ENCODE measurements at regions not wholly inside any gene's neighbourhood (a gene's known extent, or its start where the extent isn't known, plus 50 kb on each side); places are given as distances from the start of the nearest gene placed in this dataset.

DNA sequence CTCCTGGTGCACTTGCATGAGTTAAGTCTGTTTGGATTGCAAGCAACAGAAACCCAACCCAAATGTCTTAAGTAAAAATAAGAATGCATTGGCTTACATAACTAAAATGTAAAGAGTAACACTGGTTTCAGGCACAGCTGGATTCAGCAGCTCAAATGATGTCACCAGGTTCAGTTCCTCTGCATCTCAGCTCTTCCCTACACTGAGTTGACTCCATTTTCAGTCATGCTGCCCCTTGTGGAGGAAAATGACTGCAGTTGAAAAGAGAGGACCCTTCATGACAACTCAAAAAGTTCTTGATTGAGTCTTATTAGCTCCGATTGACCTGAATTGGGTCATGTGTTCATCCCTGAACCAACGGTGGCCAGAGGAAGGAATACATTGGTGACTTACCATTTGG is 138.5 kb upstream of the ABI3BP start:
- DNase-seq (ENCODE audit: low read depth, low spot score) (no peak), FAIRE-seq (no peak)
- intact Hi-C loops (cut with micrococcal nuclease), result no loop called here
- dilution Hi-C loops (cut with MboI; ENCODE audit: extremely low pct_ligation_motif_present, low sequenced_read_pairs), result no loop called here
- no peak overlapping the region for H3K9ac ChIP-seq (replicated peaks; ENCODE audit: extremely low read depth, insufficient read depth, low read length)
- H3K9me1 ChIP-seq (replicated peaks; ENCODE audit: control insufficient read depth, extremely low read depth, insufficient read depth, low read length), result no peaks in the 10 kb centered on the region
- H3K4me2 ChIP-seq (ENCODE audit: insufficient read depth, low read length), result no peak overlapping the region
- POLR2A ChIA-PET, result no interaction called here
- CTCF ChIA-PET, result no interaction called here
- H3K4me1 ChIP-seq (ENCODE audit: control insufficient read depth, extremely low read depth, insufficient read depth, low read length), result peaks cover 12% of the 10 kb centered on the region
- no peak overlapping the region for H3K27ac ChIP-seq (ENCODE audit: insufficient read depth, low read depth, low read length)
- H3K79me2 ChIP-seq (ENCODE audit: control insufficient read depth, insufficient read depth, low read length), result no peaks in the 10 kb centered on the region
- no peak for TF ChIP-seq FOS (IDR thresholded peaks at IDR 0.05; ENCODE audit: borderline replicate concordance, insufficient read depth, low read length)
- no peak for TF ChIP-seq GATA2 (IDR thresholded peaks at IDR 0.05; ENCODE audit: insufficient read depth, insufficient read length, low read depth, low read length)
- no peak for TF ChIP-seq MYC (IDR thresholded peaks at IDR 0.05; ENCODE audit: low read depth, low read length)
- TF ChIP-seq POLR2AphosphoS5 (IDR thresholded peaks at IDR 0.05; ENCODE audit: insufficient read depth, low read depth, low read length), result no peak
- no peak for TF ChIP-seq EZH2 (IDR thresholded peaks at IDR 0.05; ENCODE audit: borderline replicate concordance, low read depth, low read length, severe bottlenecking)
- TF ChIP-seq POLR2A (IDR thresholded peaks at IDR 0.05; ENCODE audit: low read depth, low read length), result no peak
- TF ChIP-seq, protein P1, sequence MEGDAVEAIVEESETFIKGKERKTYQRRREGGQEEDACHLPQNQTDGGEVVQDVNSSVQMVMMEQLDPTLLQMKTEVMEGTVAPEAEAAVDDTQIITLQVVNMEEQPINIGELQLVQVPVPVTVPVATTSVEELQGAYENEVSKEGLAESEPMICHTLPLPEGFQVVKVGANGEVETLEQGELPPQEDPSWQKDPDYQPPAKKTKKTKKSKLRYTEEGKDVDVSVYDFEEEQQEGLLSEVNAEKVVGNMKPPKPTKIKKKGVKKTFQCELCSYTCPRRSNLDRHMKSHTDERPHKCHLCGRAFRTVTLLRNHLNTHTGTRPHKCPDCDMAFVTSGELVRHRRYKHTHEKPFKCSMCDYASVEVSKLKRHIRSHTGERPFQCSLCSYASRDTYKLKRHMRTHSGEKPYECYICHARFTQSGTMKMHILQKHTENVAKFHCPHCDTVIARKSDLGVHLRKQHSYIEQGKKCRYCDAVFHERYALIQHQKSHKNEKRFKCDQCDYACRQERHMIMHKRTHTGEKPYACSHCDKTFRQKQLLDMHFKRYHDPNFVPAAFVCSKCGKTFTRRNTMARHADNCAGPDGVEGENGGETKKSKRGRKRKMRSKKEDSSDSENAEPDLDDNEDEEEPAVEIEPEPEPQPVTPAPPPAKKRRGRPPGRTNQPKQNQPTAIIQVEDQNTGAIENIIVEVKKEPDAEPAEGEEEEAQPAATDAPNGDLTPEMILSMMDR (IDR thresholded peaks at IDR 0.05; ENCODE audit: extremely low read depth in 1 of 2, insufficient read depth in 1 of 2, low read depth in 1 of 2, low read length in 2 of 2), result no peak
- TF ChIP-seq, protein P2, sequence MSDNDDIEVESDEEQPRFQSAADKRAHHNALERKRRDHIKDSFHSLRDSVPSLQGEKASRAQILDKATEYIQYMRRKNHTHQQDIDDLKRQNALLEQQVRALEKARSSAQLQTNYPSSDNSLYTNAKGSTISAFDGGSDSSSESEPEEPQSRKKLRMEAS (IDR thresholded peaks at IDR 0.05; ENCODE audit: insufficient read depth, insufficient read length), result no peak
- TF ChIP-seq JUN (IDR thresholded peaks at IDR 0.05; ENCODE audit: borderline replicate concordance, insufficient read depth, insufficient read length, low read depth), result no peak
- no peaks in the 10 kb centered on the region for H3K9me3 ChIP-seq (replicated peaks; ENCODE audit: control insufficient read depth, insufficient read depth, low read length)
- H2AFZ ChIP-seq (ENCODE audit: low read depth, low read length), result no peak overlapping the region
- H3K36me3 ChIP-seq (ENCODE audit: control insufficient read depth in 2 of 2, extremely low read depth in 1 of 2, insufficient read depth in 2 of 2, low read length in 2 of 2), result no peaks in the 10 kb centered on the region
- H3K4me3 ChIP-seq (replicated peaks in 1 of 3; ENCODE audit: insufficient read depth in 1 of 3, low read depth in 1 of 3, low read length in 3 of 3), result no peak overlapping the region
- no TSS peak for BruUV-seq (replicated peaks)
- no peaks in the 10 kb centered on the region for H4K20me1 ChIP-seq (replicated peaks; ENCODE audit: control insufficient read depth, extremely low read depth, insufficient read depth, low read length)
- no peaks in the 10 kb centered on the region for H3K27me3 ChIP-seq (ENCODE audit: control insufficient read depth in 2 of 2, insufficient read depth in 2 of 2, low read length in 2 of 2)
